K562 (cell line): ENCODE measurements at regions not wholly inside any gene's neighbourhood (a gene's known extent, or its start where the extent isn't known, plus 50 kb on each side); places are given as distances from the start of the nearest gene placed in this dataset.

ENCODE experiments used
- ATAC-seq: fragments of 200-7000 bp; cut with Tn5 transposase; 3 replicates; pipeline ENCODE4 v1.9.1; 2020; ENCODE audit warnings: moderate library complexity
- BruUV-seq: library from RNA; stranded (reverse); fragments of 400-500 nt; replicated peaks from 2 replicates; lab custom pipeline; 2021; lab: Mats Ljungman, UMichigan
- CTCF ChIA-PET: fragments of 300-600 bp; formaldehyde crosslinking; extraction: SDS; loops from one replicate; lab custom pipeline; 2021; ENCODE audit warnings: low intra/inter-chr PET ratio; lab: Yijun Ruan, JAX
- POLR2A ChIA-PET: fragments of 300-600, 350-650 bp; sonication (Branson Sonifier 250); formaldehyde crosslinking; extraction: SDS; loops from one replicate; lab custom pipeline; 2021; ENCODE audit warnings: antibody characterized with exemption, inconsistent platforms; lab: Yijun Ruan, JAX
- DNase-seq, 4 experiments: peaks; one replicate each; pipeline versions ENCODE4 v3.0.0 to v3.0.0-alpha.2; 2011 to 2018; ENCODE audit warnings: low spot score in 3 of 4, mixed read lengths in 3 of 4; ENCODE audit errors: extremely low read depth in 1 of 4
- FAIRE-seq: peaks from 2 replicates; lab custom pipeline; 2011; peaks lifted over from hg19 to GRCh38; lab: Jason Lieb, UNC
- H2AFZ ChIP-seq: 2 replicates; pipeline ENCODE4 v1.6.0; 2011; ENCODE audit warnings: low read depth, low read length, control low read depth, inconsistent platforms
- H3K27ac ChIP-seq: fragments of 200-600 bp; 3 replicates; pipeline ENCODE4 v1.8.0; 2011; ENCODE audit warnings: low read depth, mild to moderate bottlenecking, control low read depth, inconsistent platforms, low read length, moderate library complexity, mixed read lengths; ENCODE audit errors: extremely low read depth
- H3K27me3 ChIP-seq, 2 experiments: fragments of 300-600 bp in 1 of 2; 2 replicates in 1 of 2; 3 replicates in 1 of 2; pipeline versions ENCODE4 v1.6.0 to v1.8.0; 2011; ENCODE audit warnings: inconsistent platforms in 2 of 2, low read length in 2 of 2, mild to moderate bottlenecking in 1 of 2, mixed read lengths in 1 of 2, moderate library complexity in 1 of 2; ENCODE audit not compliant: control insufficient read depth in 2 of 2, insufficient read depth in 2 of 2
- H3K36me3 ChIP-seq: fragments of 300-600 bp; 3 replicates; pipeline ENCODE4 v1.8.0; 2011; ENCODE audit warnings: mild to moderate bottlenecking, low read length, inconsistent platforms; ENCODE audit not compliant: control insufficient read depth, insufficient read depth
- H3K4me1 ChIP-seq, 2 experiments: fragments of 200-600 bp in 1 of 2; replicated peaks in 1 of 2; 2 replicates in 1 of 2; 3 replicates in 1 of 2; pipeline versions ENCODE4 v1.5.1 to v1.8.0; 2011; ENCODE audit warnings: inconsistent platforms in 2 of 2, low read length in 2 of 2, mild to moderate bottlenecking in 1 of 2, mixed read lengths in 1 of 2, moderate library complexity in 1 of 2; ENCODE audit not compliant: control insufficient read depth in 2 of 2, insufficient read depth in 2 of 2
- H3K4me2 ChIP-seq: 2 replicates; pipeline ENCODE4 v1.6.1; 2011; ENCODE audit warnings: low read length, control low read depth, inconsistent platforms, mixed read lengths; ENCODE audit not compliant: insufficient read depth
- H3K4me3 ChIP-seq: fragments of 200-600 bp; sonication (generic), shearing (Covaris generic); 2 replicates; pipeline ENCODE4 v1.5.1; 2016; ENCODE audit warnings: control low read depth, inconsistent platforms
- H3K79me2 ChIP-seq: fragments of 200-600 bp; 3 replicates; pipeline ENCODE4 v1.8.0; 2011; ENCODE audit warnings: low read length, inconsistent platforms; ENCODE audit not compliant: control insufficient read depth, insufficient read depth
- H3K9ac ChIP-seq, 2 experiments: 2 replicates each; pipeline versions ENCODE4 v1.6.0 to v1.6.1; 2011; ENCODE audit warnings: low read depth in 2 of 2, low read length in 2 of 2, control low read depth in 1 of 2, inconsistent platforms in 1 of 2, mild to moderate bottlenecking in 1 of 2, mixed read lengths in 1 of 2; ENCODE audit not compliant: insufficient read depth in 1 of 2
- H3K9me1 ChIP-seq: one replicate; pipeline ENCODE4 v1.6.0; 2011; ENCODE audit warnings: inconsistent platforms, mild to moderate bottlenecking, low read length, moderate library complexity; ENCODE audit not compliant: control insufficient read depth, insufficient read depth
- H3K9me3 ChIP-seq: replicated peaks from 2 replicates; pipeline ENCODE4 v1.5.1; 2011; ENCODE audit warnings: low read depth, low read length, inconsistent platforms; ENCODE audit not compliant: control insufficient read depth, insufficient read depth
- H4K20me1 ChIP-seq: replicated peaks from 2 replicates; pipeline ENCODE4 v1.6.1; 2011; ENCODE audit warnings: low read length, inconsistent platforms, mixed read lengths; ENCODE audit not compliant: control insufficient read depth, insufficient read depth
- CHD7 ChIP-seq: fragments of 200-600 bp; sonication (generic); IDR thresholded peaks from one replicate; pipeline ENCODE4 v1.6.1; 2012; ENCODE audit warnings: mild to moderate bottlenecking, low read depth, low read length, inconsistent platforms
- E2F3 ChIP-seq: fragments of 250-450 bp; sonication (Bioruptor Pico); IDR thresholded peaks from 2 replicates; pipeline ENCODE4 v1.4.0; 2020; ENCODE audit warnings: mild to moderate bottlenecking
- ETV1 ChIP-seq: fragments of 450-650 bp; conservative IDR thresholded peaks from 2 replicates; pipeline ENCODE4 v1.6.1; 2016; ENCODE audit warnings: missing genetic modification characterization, control low read depth, low read depth, missing compliant biosample characterization
- KAT2B ChIP-seq: IDR thresholded peaks from one replicate; pipeline ENCODE4 v1.6.1; 2012; ENCODE audit warnings: low read depth, mild to moderate bottlenecking, control low read depth, inconsistent platforms, low read length, moderate library complexity
- NCOA6 ChIP-seq: fragments of 450-650 bp; IDR thresholded peaks from 2 replicates; pipeline ENCODE4 v1.6.1; 2017; ENCODE audit warnings: mild to moderate bottlenecking
- NFE2 ChIP-seq: IDR thresholded peaks from 2 replicates; pipeline ENCODE4 v1.6.1; 2014; ENCODE audit warnings: antibody characterized with exemption, low read depth
- PCBP2 ChIP-seq: fragments of 200-400 bp; formaldehyde crosslinking; IDR thresholded peaks from 2 replicates; pipeline ENCODE4 v1.6.1; 2018; ENCODE audit warnings: low read length, low read depth, mild to moderate bottlenecking, moderate library complexity; ENCODE audit not compliant: poor library complexity, severe bottlenecking
- ZNF224 ChIP-seq: sonication (generic); formaldehyde crosslinking; IDR thresholded peaks from 2 replicates; pipeline ENCODE4 v1.8.0; 2022; ENCODE audit warnings: mild to moderate bottlenecking, missing genetic modification reagents
- ZNF589 ChIP-seq: fragments of 200-800 bp; sonication (Bioruptor generic); IDR thresholded peaks from 2 replicates; pipeline ENCODE4 v1.6.1; 2016; ENCODE audit warnings: low read depth, missing genetic modification characterization, missing compliant biosample characterization
- ZNF740 ChIP-seq, 3 experiments: fragments of 200-800 bp in 1 of 3; sonication (Bioruptor generic) in 1 of 3; sonication (generic) in 1 of 3; formaldehyde crosslinking in 1 of 3; IDR thresholded peaks; 2 replicates each; pipeline versions ENCODE4 v1.6.1 to v1.8.0; 2016 to 2022; ENCODE audit warnings: mild to moderate bottlenecking in 2 of 3, missing compliant biosample characterization in 2 of 3, missing genetic modification characterization in 2 of 3, missing genetic modification reagents in 1 of 3
- WGBS: fragments of 100-300 bp; shearing (Covaris generic); methylation state at CpG from one replicate; pipeline ENCODE4 v1.1.6; 2016; ENCODE audit warnings: low coverage, mixed read lengths; ENCODE audit not compliant: insufficient coverage; ENCODE audit errors: missing lambda C conversion rate; 5-methylcytosine and 5-hydroxymethylcytosine counted together
- in situ Hi-C: fragments of 300-500 bp; cut with MboI; formaldehyde crosslinking; loops from 4 replicates; pipeline ENCODE4 v1.15.0; 2018; ENCODE audit warnings: inconsistent platforms, mixed read lengths
- intact Hi-C: fragments of 100-400 bp; cut with micrococcal nuclease; formaldehyde crosslinking; loops from 2 replicates; pipeline ENCODE4 v1.14.2; 2022

- no TSS peak for BruUV-seq
- DNase-seq, result no peak
- peaks cover 0 to 4% of the 10 kb centered on the region in 2 experiments; a peak in 1 of 5 replicates for H3K4me1 ChIP-seq
- TF ChIP-seq NCOA6, result no peak
- no peak for TF ChIP-seq ZNF224 (CRISPR knock-in tag)
- no peak for TF ChIP-seq KAT2B
- TF ChIP-seq CHD7, result no peak
- TF ChIP-seq ZNF589 (CRISPR knock-in tag), result no peak
- TF ChIP-seq E2F3 (CRISPR knock-in tag), result no peak
- TF ChIP-seq ZNF740 (CRISPR knock-in tag; IDR thresholded peaks at IDR 0.05), result no peak
- TF ChIP-seq ZNF740 (tag; IDR thresholded peaks at IDR 0.05), result no peak
- TF ChIP-seq NFE2, result no peak
- TF ChIP-seq PCBP2, result no peak
- TF ChIP-seq ETV1 (tag), result no peak
These were observed 86.1 kb upstream of the ANO1 start for GRCh38 chr11:69992026-69992425.

More at GRCh38 chr11:69992026-69992425, 86.1 kb upstream of the ANO1 start:
- H3K9ac ChIP-seq, result no peak overlapping the region
- intact Hi-C loops, result no loop called here
- peaks cover 2 to 5% of the 10 kb centered on the region in 2 experiments; a peak in 3 of 5 replicates for H3K27me3 ChIP-seq
- ATAC-seq (no peak), FAIRE-seq (no peak)
- in situ Hi-C loops, result no loop called here
- H3K9me3 ChIP-seq, result peaks cover 2% of the 10 kb centered on the region; the same call in 1 of the 2 replicates
- H3K36me3 ChIP-seq, result no peaks in the 10 kb centered on the region
- no peak overlapping the region for H3K4me3 ChIP-seq
- H3K27ac ChIP-seq, result no peak overlapping the region
- H3K79me2 ChIP-seq, result no peaks in the 10 kb centered on the region
- 0 out of 2 replicates have a peak, but pooled peaks cover 3% of the 10 kb centered on the region for H4K20me1 ChIP-seq
- no peak overlapping the region for H3K4me2 ChIP-seq
- ChIA-PET POLR2A (no interaction called here), CTCF (interaction anchor here (0.6 kb wide), 1 partner anchor 479 kb away, joined by 3 read pairs; no protein-coding TSS in a partner anchor)
- 0% methylated on average over 3 of the region's 3 CpGs for WGBS
- H3K9me1 ChIP-seq, result no peaks in the 10 kb centered on the region
- H2AFZ ChIP-seq, result no peak overlapping the region
